Astrocyte (in vitro differentiated cells and primary cell): ENCODE measurements at regions not wholly inside any gene's neighbourhood (a gene's known extent, or its start where the extent isn't known, plus 50 kb on each side); places are given as distances from the start of the nearest gene placed in this dataset.

Experiments used
- EZH2 ChIP-seq: IDR thresholded peaks from 2 replicates; pipeline ENCODE4 v1.6.1; 2012; ENCODE audit warnings: mild to moderate bottlenecking, low read length, inconsistent platforms; ENCODE audit not compliant: insufficient read depth
- TF ChIP-seq, protein P1 (sequence below): IDR thresholded peaks from 2 replicates; pipeline ENCODE4 v1.5.1; 2011; ENCODE audit warnings: low read depth, mild to moderate bottlenecking, inconsistent platforms, low read length, moderate library complexity; ENCODE audit not compliant: insufficient read depth

GRCh38 chr1:99119188-99119587 is 114.5 kb upstream of the PLPPR5 start:
- TF ChIP-seq, protein P1, sequence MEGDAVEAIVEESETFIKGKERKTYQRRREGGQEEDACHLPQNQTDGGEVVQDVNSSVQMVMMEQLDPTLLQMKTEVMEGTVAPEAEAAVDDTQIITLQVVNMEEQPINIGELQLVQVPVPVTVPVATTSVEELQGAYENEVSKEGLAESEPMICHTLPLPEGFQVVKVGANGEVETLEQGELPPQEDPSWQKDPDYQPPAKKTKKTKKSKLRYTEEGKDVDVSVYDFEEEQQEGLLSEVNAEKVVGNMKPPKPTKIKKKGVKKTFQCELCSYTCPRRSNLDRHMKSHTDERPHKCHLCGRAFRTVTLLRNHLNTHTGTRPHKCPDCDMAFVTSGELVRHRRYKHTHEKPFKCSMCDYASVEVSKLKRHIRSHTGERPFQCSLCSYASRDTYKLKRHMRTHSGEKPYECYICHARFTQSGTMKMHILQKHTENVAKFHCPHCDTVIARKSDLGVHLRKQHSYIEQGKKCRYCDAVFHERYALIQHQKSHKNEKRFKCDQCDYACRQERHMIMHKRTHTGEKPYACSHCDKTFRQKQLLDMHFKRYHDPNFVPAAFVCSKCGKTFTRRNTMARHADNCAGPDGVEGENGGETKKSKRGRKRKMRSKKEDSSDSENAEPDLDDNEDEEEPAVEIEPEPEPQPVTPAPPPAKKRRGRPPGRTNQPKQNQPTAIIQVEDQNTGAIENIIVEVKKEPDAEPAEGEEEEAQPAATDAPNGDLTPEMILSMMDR, result no peak
- no peak for TF ChIP-seq EZH2
